GM12801 (cell line): ENCODE measurements at regions not wholly inside any gene's neighbourhood (a gene's known extent, or its start where the extent isn't known, plus 50 kb on each side); places are given as distances from the start of the nearest gene placed in this dataset.

Source experiments
- TF ChIP-seq, protein P1 (sequence below): IDR thresholded peaks from one replicate; pipeline ENCODE4 v1.5.1; 2011; ENCODE audit warnings: control low read depth; ENCODE audit not compliant: insufficient read length; ENCODE audit errors: extremely low read depth

DNA sequence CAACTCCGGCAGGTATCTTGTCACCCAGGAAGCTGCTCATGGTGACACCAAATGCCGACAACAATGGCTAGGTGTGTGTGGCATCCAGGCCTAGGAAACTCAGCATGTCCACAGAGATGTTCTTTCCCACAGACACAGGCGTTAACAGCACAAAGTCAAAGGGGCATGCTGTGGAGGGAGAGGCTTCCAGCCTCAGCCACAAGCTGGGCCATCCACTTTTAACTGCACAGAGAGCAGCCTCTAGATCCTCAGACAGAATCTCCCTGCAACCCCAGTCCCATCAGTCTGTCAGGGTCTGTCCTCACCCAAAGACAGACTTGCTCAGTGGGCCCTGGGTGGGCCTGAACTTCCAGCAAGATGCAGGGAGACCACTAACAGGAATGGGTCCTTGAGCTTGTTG, 58.5 kb upstream of the BCAR3 start:
- TF ChIP-seq, protein P1, sequence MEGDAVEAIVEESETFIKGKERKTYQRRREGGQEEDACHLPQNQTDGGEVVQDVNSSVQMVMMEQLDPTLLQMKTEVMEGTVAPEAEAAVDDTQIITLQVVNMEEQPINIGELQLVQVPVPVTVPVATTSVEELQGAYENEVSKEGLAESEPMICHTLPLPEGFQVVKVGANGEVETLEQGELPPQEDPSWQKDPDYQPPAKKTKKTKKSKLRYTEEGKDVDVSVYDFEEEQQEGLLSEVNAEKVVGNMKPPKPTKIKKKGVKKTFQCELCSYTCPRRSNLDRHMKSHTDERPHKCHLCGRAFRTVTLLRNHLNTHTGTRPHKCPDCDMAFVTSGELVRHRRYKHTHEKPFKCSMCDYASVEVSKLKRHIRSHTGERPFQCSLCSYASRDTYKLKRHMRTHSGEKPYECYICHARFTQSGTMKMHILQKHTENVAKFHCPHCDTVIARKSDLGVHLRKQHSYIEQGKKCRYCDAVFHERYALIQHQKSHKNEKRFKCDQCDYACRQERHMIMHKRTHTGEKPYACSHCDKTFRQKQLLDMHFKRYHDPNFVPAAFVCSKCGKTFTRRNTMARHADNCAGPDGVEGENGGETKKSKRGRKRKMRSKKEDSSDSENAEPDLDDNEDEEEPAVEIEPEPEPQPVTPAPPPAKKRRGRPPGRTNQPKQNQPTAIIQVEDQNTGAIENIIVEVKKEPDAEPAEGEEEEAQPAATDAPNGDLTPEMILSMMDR = no peak

DNA sequence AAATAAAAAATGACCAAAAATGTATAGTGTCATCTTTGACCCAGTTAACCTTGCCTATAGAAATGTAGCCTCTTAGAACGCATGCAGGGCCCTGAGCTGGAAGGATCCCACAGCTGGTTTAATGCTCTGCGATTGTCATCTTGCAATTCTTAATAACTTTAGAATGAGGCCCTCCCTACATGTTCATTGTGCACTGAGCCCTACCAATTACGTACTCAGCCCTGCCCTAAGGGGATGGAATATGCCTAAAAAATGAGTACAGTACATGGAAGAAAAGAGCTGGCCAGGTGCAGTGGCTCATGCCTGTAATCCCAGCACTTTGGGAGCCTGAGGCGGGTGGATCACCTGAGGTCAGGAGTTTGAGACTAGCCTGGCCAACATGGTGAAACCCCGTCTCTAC, 57.8 kb upstream of the BCAR3 start:
- TF ChIP-seq, protein P1 = no peak

DNA sequence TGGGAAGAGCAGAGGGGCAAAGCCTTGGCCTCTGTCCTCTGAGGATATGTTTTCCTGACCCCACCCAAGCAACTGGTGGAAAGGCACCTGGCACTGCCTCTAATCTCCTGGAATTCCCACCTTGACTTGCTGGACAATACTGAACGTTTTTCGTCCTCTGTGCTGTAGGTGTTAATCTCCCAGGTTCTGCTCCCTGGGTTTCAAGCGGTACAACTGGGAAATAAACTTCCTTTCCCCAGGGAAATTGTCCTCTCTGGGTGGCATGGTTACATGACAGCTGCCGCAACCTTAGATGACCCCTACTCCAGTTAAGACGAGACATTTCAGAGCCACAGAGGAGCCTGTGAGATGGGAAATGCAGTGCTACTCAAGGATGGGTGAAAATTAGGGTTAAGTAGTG, 57.3 kb upstream of the BCAR3 start:
- TF ChIP-seq, protein P1 = no peak

DNA sequence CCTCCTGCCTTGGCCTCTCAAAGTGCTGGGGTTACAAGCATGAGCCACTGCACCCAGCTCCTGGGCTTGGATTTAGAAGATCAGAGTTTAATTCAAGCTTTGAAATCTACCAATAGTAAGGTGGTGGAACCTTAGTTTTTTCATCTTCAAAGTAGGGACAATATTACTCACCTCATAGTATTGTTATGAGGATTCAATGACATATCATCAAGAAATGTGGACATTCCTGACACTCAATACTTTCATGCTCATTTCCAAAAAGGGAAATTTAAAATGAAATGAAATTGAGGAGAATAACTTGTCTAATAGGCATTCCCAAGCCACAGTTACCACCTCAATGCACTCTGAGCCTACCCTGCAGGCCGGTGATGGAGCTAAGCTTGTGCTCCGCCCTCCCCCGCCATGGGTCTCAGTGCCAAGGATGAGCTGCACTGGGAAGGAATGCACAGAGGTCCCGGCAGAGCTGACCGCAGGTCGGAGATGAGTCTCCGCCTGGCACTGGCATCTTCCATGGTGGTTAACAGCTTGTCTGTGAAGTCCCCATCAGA, 56.5 kb upstream of the BCAR3 start:
- TF ChIP-seq, protein P1 = no peak

DNA sequence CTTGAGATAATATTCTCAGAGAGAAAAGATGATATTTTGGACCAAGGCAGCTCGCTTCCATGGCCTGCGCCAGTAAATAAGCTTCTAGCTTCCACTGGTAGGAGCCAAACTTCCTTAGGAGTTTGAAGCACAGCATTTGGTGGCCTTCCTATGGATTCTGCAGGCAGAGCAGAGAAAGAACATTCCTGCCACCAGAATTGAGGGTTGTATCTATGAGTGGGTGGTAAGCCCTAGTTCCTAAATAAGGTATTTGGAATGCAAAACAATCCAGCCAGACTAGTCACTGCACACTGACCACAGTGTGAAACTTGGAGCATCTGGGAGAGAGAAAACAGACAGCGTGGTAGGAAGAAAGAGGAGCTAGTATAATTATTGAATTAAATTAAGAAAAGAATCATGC, 54.1 kb upstream of the BCAR3 start:
- TF ChIP-seq, protein P1 = no peak

DNA sequence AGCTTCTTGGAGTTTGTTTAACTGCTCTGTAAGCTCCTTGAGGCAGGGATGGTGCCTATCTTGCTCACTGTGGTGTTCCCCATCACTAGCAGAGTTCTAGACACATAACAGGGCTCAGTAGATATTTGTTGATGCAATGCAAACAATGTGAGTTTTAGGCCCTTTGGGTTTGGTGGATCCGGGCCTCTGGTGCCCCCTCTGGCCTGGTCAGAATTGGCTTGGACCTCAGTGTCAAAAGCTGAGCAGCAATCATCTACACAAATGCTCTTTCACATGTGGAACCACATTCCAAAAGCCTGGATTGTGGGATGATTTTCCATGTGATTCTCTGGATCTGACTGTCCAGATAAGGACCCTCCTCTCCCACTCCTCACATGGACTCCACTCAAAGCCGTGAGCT, 53.4 kb upstream of the BCAR3 start:
- TF ChIP-seq, protein P1 = no peak

DNA sequence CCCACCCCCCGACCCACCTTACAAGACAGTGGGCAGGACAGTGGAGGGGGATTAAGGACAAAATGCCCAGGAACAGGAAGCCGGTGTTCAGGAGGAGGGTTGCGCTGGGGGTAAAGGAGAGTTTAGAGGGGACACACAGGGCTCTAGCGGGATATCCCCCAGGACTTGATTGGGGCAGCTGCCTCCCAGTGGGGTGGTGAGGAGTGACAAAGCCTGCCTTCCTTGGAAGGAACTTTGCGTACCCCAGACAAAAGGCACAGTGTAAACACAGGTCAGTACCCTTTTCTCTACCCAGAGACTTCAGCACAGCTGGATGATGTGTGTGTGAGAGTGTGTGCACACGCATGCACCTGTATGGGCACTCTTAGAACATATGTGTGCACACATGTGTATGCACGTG, 51.7 kb upstream of the BCAR3 start:
- TF ChIP-seq, protein P1 = no peak

DNA sequence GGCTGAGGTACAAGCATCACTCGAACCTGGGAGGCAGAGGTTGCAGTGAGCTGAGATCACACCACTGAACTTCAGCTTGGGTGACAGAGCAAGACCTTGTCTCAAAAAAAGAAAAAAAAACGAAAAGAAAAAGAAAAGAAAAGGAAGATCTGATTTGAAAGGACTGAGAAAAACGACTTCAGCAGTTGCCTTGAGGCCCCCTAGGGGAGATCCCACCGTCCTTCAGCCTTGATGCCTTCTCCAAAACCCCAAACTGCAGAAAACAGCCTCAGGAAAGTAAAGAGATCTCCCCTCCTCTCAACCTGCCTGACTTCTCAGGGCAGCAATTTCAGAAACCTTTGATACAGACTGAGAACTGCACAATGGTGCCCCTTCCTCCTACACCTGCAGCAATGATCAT, 50.9 kb upstream of the BCAR3 start:
- TF ChIP-seq, protein P1 = no peak
